K562 (cell line): ENCODE measurements at regions not wholly inside any gene's neighbourhood (a gene's known extent, or its start where the extent isn't known, plus 50 kb on each side); places are given as distances from the start of the nearest gene placed in this dataset.

ENCODE experiments used
- BRCA1 ChIP-seq, 2 experiments: fragments of 450-650 bp in 1 of 2; sonication (generic) in 1 of 2; formaldehyde crosslinking in 1 of 2; IDR thresholded peaks; 2 replicates each; pipeline versions ENCODE4 v1.5.0 to v1.6.1; 2017 to 2020; ENCODE audit warnings: mild to moderate bottlenecking in 1 of 2, missing genetic modification reagents in 1 of 2
- CBX8 ChIP-seq: fragments of 200-600 bp; sonication (generic); IDR thresholded peaks from 2 replicates; pipeline ENCODE4 v1.6.1; 2012; ENCODE audit warnings: borderline replicate concordance, mixed run types, low read depth, mild to moderate bottlenecking, moderate library complexity, mixed read lengths, low read length, control low read depth, inconsistent platforms; ENCODE audit not compliant: poor library complexity, severe bottlenecking; ENCODE audit errors: extremely low read depth
- CTCF ChIP-seq, 3 experiments: IDR thresholded peaks in 2 of 3; conservative IDR thresholded peaks in 1 of 3; 2 replicates each; pipeline ENCODE4 v1.5.1; 2011 to 2012; ENCODE audit warnings: low read length in 3 of 3, mild to moderate bottlenecking in 3 of 3, control low read depth in 2 of 3, improper control_type of control experiment in 1 of 3, inconsistent platforms in 1 of 3, low read depth in 1 of 3, mixed read lengths in 1 of 3, moderate library complexity in 1 of 3; ENCODE audit not compliant: insufficient read depth in 2 of 3
- CUX1 ChIP-seq: fragments of 200-800 bp; sonication (Bioruptor generic); IDR thresholded peaks from 2 replicates; pipeline ENCODE4 v1.6.1; 2016; ENCODE audit warnings: missing genetic modification characterization, missing compliant biosample characterization
- ELF1 ChIP-seq: fragments of 200-800 bp; sonication (Bioruptor generic); IDR thresholded peaks from 2 replicates; pipeline ENCODE4 v1.6.1; 2016; ENCODE audit warnings: missing genetic modification characterization, missing compliant biosample characterization
- FOXP1 ChIP-seq: sonication (generic); formaldehyde crosslinking; IDR thresholded peaks from 2 replicates; pipeline ENCODE4 v1.8.0; 2022; ENCODE audit warnings: mild to moderate bottlenecking, missing genetic modification reagents
- KLF13 ChIP-seq: fragments of 450-650 bp; IDR thresholded peaks from 2 replicates; pipeline ENCODE4 v1.6.1; 2016; ENCODE audit warnings: missing genetic modification characterization, low read depth, mild to moderate bottlenecking, missing compliant biosample characterization, moderate library complexity, borderline replicate concordance
- MAX ChIP-seq: sonication (generic); formaldehyde crosslinking; IDR thresholded peaks from 2 replicates; pipeline ENCODE4 v1.9.0; 2022; ENCODE audit warnings: mild to moderate bottlenecking, missing genetic modification reagents
- MYC ChIP-seq, 2 experiments: fragments of 250-450 bp in 1 of 2; sonication (Bioruptor Pico) in 1 of 2; IDR thresholded peaks; 2 replicates each; pipeline versions ENCODE4 v1.5.1 to v1.6.1; 2012 to 2021; ENCODE audit warnings: low read depth in 2 of 2, borderline replicate concordance in 1 of 2, improper control_type of control experiment in 1 of 2, low read length in 1 of 2, mild to moderate bottlenecking in 1 of 2, moderate library complexity in 1 of 2
- NFATC3 ChIP-seq: fragments of 450-650 bp; IDR thresholded peaks from 2 replicates; pipeline ENCODE4 v1.6.1; 2017; ENCODE audit warnings: mild to moderate bottlenecking
- SFPQ ChIP-seq: fragments of 200-400 bp; formaldehyde crosslinking; IDR thresholded peaks from 2 replicates; pipeline ENCODE4 v1.6.1; 2017; ENCODE audit warnings: mild to moderate bottlenecking, low read depth, low read length, moderate library complexity
- SREBF1 ChIP-seq: fragments of 150-350 bp; IDR thresholded peaks from 2 replicates; pipeline ENCODE4 v1.6.1; 2014; ENCODE audit warnings: antibody characterized with exemption, low read depth, low read length, borderline replicate concordance
- ZNF121 ChIP-seq: sonication (generic); formaldehyde crosslinking; conservative IDR thresholded peaks from 2 replicates; pipeline ENCODE4 v1.8.0; 2022; ENCODE audit warnings: missing genetic modification reagents
- ZNF324 ChIP-seq: fragments of 250-450 bp; sonication (Bioruptor Pico); IDR thresholded peaks from 2 replicates; pipeline ENCODE4 v1.4.0; 2020; ENCODE audit warnings: mild to moderate bottlenecking

- TF ChIP-seq SFPQ (no peak), BRCA1 (IDR thresholded peaks at IDR 0.05) (no peak), BRCA1 (CRISPR knock-in tag; IDR thresholded peaks at IDR 0.05) (no peak), SREBF1 (no peak), ZNF324 (no peak), FOXP1 (CRISPR knock-in tag) (no peak), NFATC3 (no peak), CUX1 (CRISPR knock-in tag) (no peak), CTCF (IDR thresholded peaks at IDR 0.05 in 2 of 3, conservative IDR thresholded peaks at IDR 0.05 in 1 of 3; ENCODE audit: insufficient read depth in 2 of 3, low read depth in 1 of 3, low read length in 3 of 3) (no peak), KLF13 (no peak), ZNF121 (CRISPR knock-in tag) (no peak), ELF1 (tag) (no peak), MAX (CRISPR knock-in tag) (no peak), MYC (IDR thresholded peaks at IDR 0.05; ENCODE audit: low read depth, low read length) (no peak), MYC (CRISPR knock-in tag; IDR thresholded peaks at IDR 0.05; ENCODE audit: borderline replicate concordance, low read depth) (no peak), CBX8 (no peak)
Measured at GRCh38 chr21:34284666-34285065, 79.1 kb upstream of the KCNE2 start.
